PFSK-1 (cell line): ENCODE measurements at regions not wholly inside any gene's neighbourhood (a gene's known extent, or its start where the extent isn't known, plus 50 kb on each side); places are given as distances from the start of the nearest gene placed in this dataset.

Source experiments
- POLR2AphosphoS5 ChIP-seq: IDR thresholded peaks from 2 replicates; pipeline ENCODE4 v1.6.1; 2012; ENCODE audit warnings: low read depth, mild to moderate bottlenecking, control low read depth, low read length, moderate library complexity
- REST ChIP-seq, 2 experiments: IDR thresholded peaks; 2 replicates each; pipeline versions ENCODE4 v1.6.1 to v1.8.0; 2011 to 2012; ENCODE audit warnings: low read depth in 2 of 2, low read length in 2 of 2, control low read depth in 1 of 2, inconsistent platforms in 1 of 2, mild to moderate bottlenecking in 1 of 2, moderate library complexity in 1 of 2; ENCODE audit not compliant: insufficient read depth in 1 of 2
- SIN3A ChIP-seq: IDR thresholded peaks from 2 replicates; pipeline ENCODE4 v1.6.1; 2012; ENCODE audit warnings: mild to moderate bottlenecking, low read length, moderate library complexity, borderline replicate concordance; ENCODE audit not compliant: insufficient read depth
- TAF1 ChIP-seq: IDR thresholded peaks from 2 replicates; pipeline ENCODE4 v1.6.1; 2012; ENCODE audit warnings: low read length, control low read depth, borderline replicate concordance; ENCODE audit not compliant: insufficient read depth

- TF ChIP-seq SIN3A (no peak), REST (IDR thresholded peaks at IDR 0.05; ENCODE audit: insufficient read depth in 1 of 2, low read depth in 2 of 2, low read length in 2 of 2) (no peak), POLR2AphosphoS5 (no peak), TAF1 (no peak)
Measured at GRCh38 chr3:162125790-162126189, 629.2 kb downstream of the OTOL1 start.
